H1 (cell line): ENCODE measurements at regions not wholly inside any gene's neighbourhood (a gene's known extent, or its start where the extent isn't known, plus 50 kb on each side); places are given as distances from the start of the nearest gene placed in this dataset.

Experiments used
- CTCF ChIP-seq, 3 experiments: IDR thresholded peaks; 1 replicate in 2 of 3; 2 replicates in 1 of 3; pipeline versions ENCODE4 v1.5.1 to v1.6.1; 2011; ENCODE audit warnings: low read length in 3 of 3, mild to moderate bottlenecking in 3 of 3, inconsistent platforms in 2 of 3, low read depth in 1 of 3, moderate library complexity in 1 of 3; ENCODE audit not compliant: insufficient read depth in 1 of 3; ENCODE audit errors: control extremely low read depth in 1 of 3
- EGR1 ChIP-seq: IDR thresholded peaks from 2 replicates; pipeline ENCODE4 v1.6.1; 2011; ENCODE audit warnings: low read depth, low read length, borderline replicate concordance
- EP300 ChIP-seq, 2 experiments: IDR thresholded peaks; 1 replicate in 1 of 2; 2 replicates in 1 of 2; pipeline ENCODE4 v1.6.1; 2011 to 2012; ENCODE audit warnings: low read depth in 2 of 2, low read length in 2 of 2, mild to moderate bottlenecking in 2 of 2, borderline replicate concordance in 1 of 2, inconsistent platforms in 1 of 2, moderate library complexity in 1 of 2
- EZH2 ChIP-seq: fragments of 200-600 bp; sonication (generic); IDR thresholded peaks from 2 replicates; pipeline ENCODE4 v1.7.1; 2012; ENCODE audit warnings: low read depth, mild to moderate bottlenecking, moderate library complexity, low read length, inconsistent platforms; ENCODE audit not compliant: severe bottlenecking
- SRF ChIP-seq: IDR thresholded peaks from 2 replicates; pipeline ENCODE4 v1.6.1; 2011; ENCODE audit warnings: mild to moderate bottlenecking, low read depth, low read length, moderate library complexity

DNA sequence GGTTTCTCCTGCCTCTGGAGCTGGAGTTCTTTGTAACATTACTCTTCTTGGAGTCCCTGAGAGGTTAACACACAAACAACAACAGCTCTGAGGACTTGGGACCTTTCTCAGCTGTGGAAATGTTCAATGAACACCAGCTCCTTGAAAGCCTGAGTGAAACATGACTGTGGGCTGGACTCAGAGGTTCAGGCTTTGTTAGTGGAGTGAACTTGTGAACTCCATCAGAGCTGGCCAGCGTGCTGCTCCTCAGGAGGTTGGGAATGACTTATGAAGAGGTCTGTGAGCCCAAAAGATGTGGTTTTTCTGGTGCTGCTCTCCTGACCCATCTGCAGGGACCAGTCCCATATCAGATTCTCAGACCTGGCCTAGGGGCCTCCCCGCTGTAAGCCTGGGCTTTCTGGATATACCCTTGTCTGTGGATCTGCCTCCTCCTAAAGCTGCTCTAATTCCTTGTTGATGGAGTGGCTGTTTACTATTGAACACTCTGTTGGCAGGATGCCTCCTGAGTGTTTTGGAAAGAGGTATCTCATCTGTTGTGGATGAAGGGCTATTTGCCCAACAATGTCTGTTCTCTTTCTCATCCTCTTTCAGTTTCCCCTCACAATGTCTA lies 170.0 kb upstream of the GDNF start:
- no peak for TF ChIP-seq CTCF (IDR thresholded peaks at IDR 0.05; ENCODE audit: control extremely low read depth in 1 of 3, insufficient read depth in 1 of 3, low read depth in 1 of 3, low read length in 3 of 3)
- no peak for TF ChIP-seq EP300 (IDR thresholded peaks at IDR 0.05; ENCODE audit: borderline replicate concordance in 1 of 2, low read depth in 2 of 2, low read length in 2 of 2)
- no peak for TF ChIP-seq EGR1
- TF ChIP-seq SRF, result no peak
- TF ChIP-seq EZH2, result no peak
